Left ventricle myocardium inferior (tissue), 1 donor: ENCODE measurements at regions not wholly inside any gene's neighbourhood (a gene's known extent, or its start where the extent isn't known, plus 50 kb on each side); places are given as distances from the start of the nearest gene placed in this dataset.

Source experiments
- DNase-seq: peaks from one replicate; pipeline ENCODE4 v3.0.0-alpha.2; 2020
- H3K27ac ChIP-seq: fragments of 200-600 bp; replicated peaks from 2 replicates; pipeline ENCODE4 v1.8.0; 2021
- H3K27me3 ChIP-seq: fragments of 200-600 bp; 2 replicates; pipeline ENCODE4 v1.8.0; 2021; ENCODE audit warnings: low read depth
- H3K36me3 ChIP-seq: fragments of 200-600 bp; 2 replicates; pipeline ENCODE4 v1.8.0; 2021
- H3K4me1 ChIP-seq: fragments of 200-600 bp; 2 replicates; pipeline ENCODE4 v1.8.0; 2021
- H3K4me3 ChIP-seq: fragments of 200-600 bp; 2 replicates; pipeline ENCODE4 v1.8.0; 2021; ENCODE audit warnings: mild to moderate bottlenecking, moderate library complexity
- H3K9me3 ChIP-seq: fragments of 200-600 bp; replicated peaks from 2 replicates; pipeline ENCODE4 v1.8.0; 2021
- CTCF ChIP-seq: fragments of 200-600 bp; IDR thresholded peaks from 2 replicates; pipeline ENCODE4 v1.8.0; 2021; ENCODE audit warnings: antibody characterized with exemption, mild to moderate bottlenecking, borderline replicate concordance
- intact Hi-C: fragments of 100-400 bp; cut with micrococcal nuclease; formaldehyde crosslinking; loops from one replicate; pipeline ENCODE4 v1.11.0; 2022
- donor health status: DM: no; HTN: yes; CAD: no; lungs with severe emphysema.

GRCh38 chr2:21281384-21281783, 157.6 kb downstream of the TDRD15 start:
- H3K27me3 ChIP-seq = no peaks in the 10 kb centered on the region
- intact Hi-C loops = no loop called here
- peak overlapping the region; percentile 1 for H3K27ac ChIP-seq

GRCh38 chr2:21281791-21282514, 158.2 kb downstream of the TDRD15 start:
- no peak for DNase-seq
- no peak overlapping the region for H3K27ac ChIP-seq

More at GRCh38 chr2:21281384-21281783, 157.6 kb downstream of the TDRD15 start:
- no peaks in the 10 kb centered on the region for H3K36me3 ChIP-seq
- peaks cover 43% of the 10 kb centered on the region for H3K4me1 ChIP-seq
- H3K9me3 ChIP-seq = no peaks in the 10 kb centered on the region
- no peak overlapping the region for H3K4me3 ChIP-seq
- DNase-seq = no peak
- TF ChIP-seq CTCF = no peak

GRCh38 chr2:21282515-21282898, 158.7 kb downstream of the TDRD15 start:
- intact Hi-C loops = no loop called here
- no peak for TF ChIP-seq CTCF
- Histone ChIP-seq H3K36me3 (no peaks in the 10 kb centered on the region), H3K27me3 (no peaks in the 10 kb centered on the region), H3K4me3 (no peak overlapping the region), H3K27ac (no peak overlapping the region), H3K4me1 (peaks cover 32% of the 10 kb centered on the region), H3K9me3 (no peaks in the 10 kb centered on the region)
- no peak for DNase-seq

More at GRCh38 chr2:21281791-21282514, 158.2 kb downstream of the TDRD15 start:
- no peaks in the 10 kb centered on the region for H3K36me3 ChIP-seq
- no peak overlapping the region for H3K4me3 ChIP-seq
- TF ChIP-seq CTCF = no peak
- H3K9me3 ChIP-seq = no peaks in the 10 kb centered on the region
- intact Hi-C loops = no loop called here
- no peaks in the 10 kb centered on the region for H3K27me3 ChIP-seq
- H3K4me1 ChIP-seq = peaks cover 38% of the 10 kb centered on the region

GRCh38 chr2:21288299-21288698, 164.5 kb downstream of the TDRD15 start:
- TF ChIP-seq CTCF = no peak
- H3K9me3 ChIP-seq = no peaks in the 10 kb centered on the region
- H3K4me1 ChIP-seq = peaks cover 20% of the 10 kb centered on the region
- H3K4me3 ChIP-seq = no peak overlapping the region
- no peaks in the 10 kb centered on the region for H3K27me3 ChIP-seq
- intact Hi-C loops = no loop called here
- no peaks in the 10 kb centered on the region for H3K36me3 ChIP-seq
- peak overlapping the region; percentile 65 for H3K27ac ChIP-seq
- DNase-seq = no peak

- Histone ChIP-seq H3K4me1 (peaks cover 20% of the 10 kb centered on the region), H3K36me3 (no peaks in the 10 kb centered on the region), H3K27ac (peak overlapping the region; percentile 65), H3K27me3 (no peaks in the 10 kb centered on the region), H3K9me3 (no peaks in the 10 kb centered on the region), H3K4me3 (no peak overlapping the region)
- no peak for DNase-seq
- intact Hi-C loops = no loop called here
- no peak for TF ChIP-seq CTCF
Observed at GRCh38 chr2:21288739-21289520, 165.2 kb downstream of the TDRD15 start.
